ENCODE measurements at regions not wholly inside any gene's neighbourhood (a gene's known extent, or its start where the extent isn't known, plus 50 kb on each side); places are given as distances from the start of the nearest gene placed in this dataset.

DNA sequence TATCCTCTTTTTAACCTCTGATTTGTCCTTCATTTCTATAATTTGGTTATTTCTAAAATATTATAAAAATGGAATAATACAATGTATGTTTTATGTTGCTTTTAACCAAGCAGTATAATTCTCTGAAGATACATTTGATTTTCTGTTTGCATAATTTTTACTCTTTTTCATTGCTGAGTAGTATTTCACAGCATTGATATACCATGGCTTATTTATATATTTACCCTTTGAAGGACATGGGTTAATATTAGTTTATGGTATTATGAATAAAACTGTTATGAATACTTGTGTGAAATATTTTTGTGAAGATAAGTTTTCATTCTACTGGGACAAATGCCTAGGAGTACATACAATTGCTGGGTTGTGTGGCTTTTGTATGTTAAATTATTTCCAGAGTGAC is 748.6 kb downstream of the TENT5A start:
- H3K79me2 ChIP-seq (ENCODE audit: control insufficient read depth, insufficient read depth, low read length) = no peaks in the 10 kb centered on the region
- no peak overlapping the region for H3K4me3 ChIP-seq
- ChIA-PET CTCF (no interaction called here), POLR2A (no interaction called here), SMC1A (ENCODE audit: uncharacterized antibody, unreplicated experiment) (no interaction called here), RAD21 (ENCODE audit: unreplicated experiment) (no interaction called here)
- intact Hi-C loops (cut with micrococcal nuclease; ENCODE audit: unreplicated experiment) (no loop called here), in situ Hi-C loops (cut with MboI) (no loop called here)
- H3K36me3 ChIP-seq (ENCODE audit: control insufficient read depth in 2 of 2, insufficient read depth in 2 of 2, low read length in 1 of 2) = no peaks in the 10 kb centered on the region
- H3K4me1 ChIP-seq (ENCODE audit: control insufficient read depth, insufficient read depth, low read length) = no peaks in the 10 kb centered on the region
- H3K27me3 ChIP-seq (replicated peaks in 1 of 2; ENCODE audit: control insufficient read depth in 2 of 2, insufficient read depth in 2 of 2, low read length in 1 of 2) = no peaks in the 10 kb centered on the region
- H3K4me2 ChIP-seq (ENCODE audit: control insufficient read depth, insufficient read depth) = no peak overlapping the region
- no peaks in the 10 kb centered on the region for H3K9me3 ChIP-seq (replicated peaks; ENCODE audit: control insufficient read depth, insufficient read depth, low read length)
- H3K27ac ChIP-seq (ENCODE audit: control insufficient read depth, insufficient read depth) = no peak overlapping the region
- no peak overlapping the region for H2AFZ ChIP-seq (ENCODE audit: control insufficient read depth, low read depth, low read length)
- BruUV-seq (replicated peaks) = no TSS peak
- no peak for FAIRE-seq
- H4K20me1 ChIP-seq (ENCODE audit: control insufficient read depth, insufficient read depth) = no peaks in the 10 kb centered on the region
- no peak for DNase-seq (ENCODE audit: low read depth, low spot score)
- ATAC-seq = no peak
- H3K9ac ChIP-seq (ENCODE audit: control insufficient read depth, insufficient read depth, low read length) = no peak overlapping the region
- TF ChIP-seq SIN3A (IDR thresholded peaks at IDR 0.05; ENCODE audit: low read depth, low read length) (no peak), CREM (IDR thresholded peaks at IDR 0.05; ENCODE audit: low read depth) (no peak), RAD21 (IDR thresholded peaks at IDR 0.05; ENCODE audit: insufficient read depth, low read depth, low read length) (no peak), FOXM1 (IDR thresholded peaks at IDR 0.05; ENCODE audit: low read depth, low read length) (no peak), ZNF274 (IDR thresholded peaks at IDR 0.05; ENCODE audit: insufficient read depth, insufficient read length) (no peak), MXI1 (IDR thresholded peaks at IDR 0.05; ENCODE audit: low read depth, low read length) (no peak), FOXK2 (IDR thresholded peaks at IDR 0.05) (no peak)
- TF ChIP-seq, protein P1, sequence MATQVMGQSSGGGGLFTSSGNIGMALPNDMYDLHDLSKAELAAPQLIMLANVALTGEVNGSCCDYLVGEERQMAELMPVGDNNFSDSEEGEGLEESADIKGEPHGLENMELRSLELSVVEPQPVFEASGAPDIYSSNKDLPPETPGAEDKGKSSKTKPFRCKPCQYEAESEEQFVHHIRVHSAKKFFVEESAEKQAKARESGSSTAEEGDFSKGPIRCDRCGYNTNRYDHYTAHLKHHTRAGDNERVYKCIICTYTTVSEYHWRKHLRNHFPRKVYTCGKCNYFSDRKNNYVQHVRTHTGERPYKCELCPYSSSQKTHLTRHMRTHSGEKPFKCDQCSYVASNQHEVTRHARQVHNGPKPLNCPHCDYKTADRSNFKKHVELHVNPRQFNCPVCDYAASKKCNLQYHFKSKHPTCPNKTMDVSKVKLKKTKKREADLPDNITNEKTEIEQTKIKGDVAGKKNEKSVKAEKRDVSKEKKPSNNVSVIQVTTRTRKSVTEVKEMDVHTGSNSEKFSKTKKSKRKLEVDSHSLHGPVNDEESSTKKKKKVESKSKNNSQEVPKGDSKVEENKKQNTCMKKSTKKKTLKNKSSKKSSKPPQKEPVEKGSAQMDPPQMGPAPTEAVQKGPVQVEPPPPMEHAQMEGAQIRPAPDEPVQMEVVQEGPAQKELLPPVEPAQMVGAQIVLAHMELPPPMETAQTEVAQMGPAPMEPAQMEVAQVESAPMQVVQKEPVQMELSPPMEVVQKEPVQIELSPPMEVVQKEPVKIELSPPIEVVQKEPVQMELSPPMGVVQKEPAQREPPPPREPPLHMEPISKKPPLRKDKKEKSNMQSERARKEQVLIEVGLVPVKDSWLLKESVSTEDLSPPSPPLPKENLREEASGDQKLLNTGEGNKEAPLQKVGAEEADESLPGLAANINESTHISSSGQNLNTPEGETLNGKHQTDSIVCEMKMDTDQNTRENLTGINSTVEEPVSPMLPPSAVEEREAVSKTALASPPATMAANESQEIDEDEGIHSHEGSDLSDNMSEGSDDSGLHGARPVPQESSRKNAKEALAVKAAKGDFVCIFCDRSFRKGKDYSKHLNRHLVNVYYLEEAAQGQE (IDR thresholded peaks at IDR 0.05; ENCODE audit: low read depth, low read length) = no peak
- TF ChIP-seq, protein P2, sequence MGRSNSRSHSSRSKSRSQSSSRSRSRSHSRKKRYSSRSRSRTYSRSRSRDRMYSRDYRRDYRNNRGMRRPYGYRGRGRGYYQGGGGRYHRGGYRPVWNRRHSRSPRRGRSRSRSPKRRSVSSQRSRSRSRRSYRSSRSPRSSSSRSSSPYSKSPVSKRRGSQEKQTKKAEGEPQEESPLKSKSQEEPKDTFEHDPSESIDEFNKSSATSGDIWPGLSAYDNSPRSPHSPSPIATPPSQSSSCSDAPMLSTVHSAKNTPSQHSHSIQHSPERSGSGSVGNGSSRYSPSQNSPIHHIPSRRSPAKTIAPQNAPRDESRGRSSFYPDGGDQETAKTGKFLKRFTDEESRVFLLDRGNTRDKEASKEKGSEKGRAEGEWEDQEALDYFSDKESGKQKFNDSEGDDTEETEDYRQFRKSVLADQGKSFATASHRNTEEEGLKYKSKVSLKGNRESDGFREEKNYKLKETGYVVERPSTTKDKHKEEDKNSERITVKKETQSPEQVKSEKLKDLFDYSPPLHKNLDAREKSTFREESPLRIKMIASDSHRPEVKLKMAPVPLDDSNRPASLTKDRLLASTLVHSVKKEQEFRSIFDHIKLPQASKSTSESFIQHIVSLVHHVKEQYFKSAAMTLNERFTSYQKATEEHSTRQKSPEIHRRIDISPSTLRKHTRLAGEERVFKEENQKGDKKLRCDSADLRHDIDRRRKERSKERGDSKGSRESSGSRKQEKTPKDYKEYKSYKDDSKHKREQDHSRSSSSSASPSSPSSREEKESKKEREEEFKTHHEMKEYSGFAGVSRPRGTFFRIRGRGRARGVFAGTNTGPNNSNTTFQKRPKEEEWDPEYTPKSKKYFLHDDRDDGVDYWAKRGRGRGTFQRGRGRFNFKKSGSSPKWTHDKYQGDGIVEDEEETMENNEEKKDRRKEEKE (IDR thresholded peaks at IDR 0.05) = no peak
- TF ChIP-seq, protein P3, sequence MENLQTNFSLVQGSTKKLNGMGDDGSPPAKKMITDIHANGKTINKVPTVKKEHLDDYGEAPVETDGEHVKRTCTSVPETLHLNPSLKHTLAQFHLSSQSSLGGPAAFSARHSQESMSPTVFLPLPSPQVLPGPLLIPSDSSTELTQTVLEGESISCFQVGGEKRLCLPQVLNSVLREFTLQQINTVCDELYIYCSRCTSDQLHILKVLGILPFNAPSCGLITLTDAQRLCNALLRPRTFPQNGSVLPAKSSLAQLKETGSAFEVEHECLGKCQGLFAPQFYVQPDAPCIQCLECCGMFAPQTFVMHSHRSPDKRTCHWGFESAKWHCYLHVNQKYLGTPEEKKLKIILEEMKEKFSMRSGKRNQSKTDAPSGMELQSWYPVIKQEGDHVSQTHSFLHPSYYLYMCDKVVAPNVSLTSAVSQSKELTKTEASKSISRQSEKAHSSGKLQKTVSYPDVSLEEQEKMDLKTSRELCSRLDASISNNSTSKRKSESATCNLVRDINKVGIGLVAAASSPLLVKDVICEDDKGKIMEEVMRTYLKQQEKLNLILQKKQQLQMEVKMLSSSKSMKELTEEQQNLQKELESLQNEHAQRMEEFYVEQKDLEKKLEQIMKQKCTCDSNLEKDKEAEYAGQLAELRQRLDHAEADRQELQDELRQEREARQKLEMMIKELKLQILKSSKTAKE (IDR thresholded peaks at IDR 0.05; ENCODE audit: low read depth, poor library complexity, severe bottlenecking) = no peak
- TF ChIP-seq, protein P4, sequence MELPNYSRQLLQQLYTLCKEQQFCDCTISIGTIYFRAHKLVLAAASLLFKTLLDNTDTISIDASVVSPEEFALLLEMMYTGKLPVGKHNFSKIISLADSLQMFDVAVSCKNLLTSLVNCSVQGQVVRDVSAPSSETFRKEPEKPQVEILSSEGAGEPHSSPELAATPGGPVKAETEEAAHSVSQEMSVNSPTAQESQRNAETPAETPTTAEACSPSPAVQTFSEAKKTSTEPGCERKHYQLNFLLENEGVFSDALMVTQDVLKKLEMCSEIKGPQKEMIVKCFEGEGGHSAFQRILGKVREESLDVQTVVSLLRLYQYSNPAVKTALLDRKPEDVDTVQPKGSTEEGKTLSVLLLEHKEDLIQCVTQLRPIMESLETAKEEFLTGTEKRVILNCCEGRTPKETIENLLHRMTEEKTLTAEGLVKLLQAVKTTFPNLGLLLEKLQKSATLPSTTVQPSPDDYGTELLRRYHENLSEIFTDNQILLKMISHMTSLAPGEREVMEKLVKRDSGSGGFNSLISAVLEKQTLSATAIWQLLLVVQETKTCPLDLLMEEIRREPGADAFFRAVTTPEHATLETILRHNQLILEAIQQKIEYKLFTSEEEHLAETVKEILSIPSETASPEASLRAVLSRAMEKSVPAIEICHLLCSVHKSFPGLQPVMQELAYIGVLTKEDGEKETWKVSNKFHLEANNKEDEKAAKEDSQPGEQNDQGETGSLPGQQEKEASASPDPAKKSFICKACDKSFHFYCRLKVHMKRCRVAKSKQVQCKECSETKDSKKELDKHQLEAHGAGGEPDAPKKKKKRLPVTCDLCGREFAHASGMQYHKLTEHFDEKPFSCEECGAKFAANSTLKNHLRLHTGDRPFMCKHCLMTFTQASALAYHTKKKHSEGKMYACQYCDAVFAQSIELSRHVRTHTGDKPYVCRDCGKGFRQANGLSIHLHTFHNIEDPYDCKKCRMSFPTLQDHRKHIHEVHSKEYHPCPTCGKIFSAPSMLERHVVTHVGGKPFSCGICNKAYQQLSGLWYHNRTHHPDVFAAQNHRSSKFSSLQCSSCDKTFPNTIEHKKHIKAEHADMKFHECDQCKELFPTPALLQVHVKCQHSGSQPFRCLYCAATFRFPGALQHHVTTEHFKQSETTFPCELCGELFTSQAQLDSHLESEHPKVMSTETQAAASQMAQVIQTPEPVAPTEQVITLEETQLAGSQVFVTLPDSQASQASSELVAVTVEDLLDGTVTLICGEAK (IDR thresholded peaks at IDR 0.05; ENCODE audit: borderline replicate concordance) = no peak
